Ovary (tissue), 3 donors: ENCODE measurements at regions not wholly inside any gene's neighbourhood (a gene's known extent, or its start where the extent isn't known, plus 50 kb on each side); places are given as distances from the start of the nearest gene placed in this dataset.

Source experiments
- EP300 ChIP-seq: sonication (generic); formaldehyde crosslinking; IDR thresholded peaks from one replicate; pipeline ENCODE4 v1.6.1; 2017; ENCODE audit warnings: antibody characterized with exemption
- POLR2A ChIP-seq: fragments of 450-650 bp; IDR thresholded peaks from one replicate; pipeline ENCODE4 v1.6.1; 2017; ENCODE audit warnings: antibody characterized with exemption, mild to moderate bottlenecking, moderate library complexity
- TF ChIP-seq, protein P1 (sequence below), 3 donors: fragments of 450-650 bp in 2 of 3; fragments of 200-600 bp in 1 of 3; IDR thresholded peaks; one replicate each; pipeline versions ENCODE4 v1.5.1 to v1.8.0; 2016 to 2022; ENCODE audit warnings: antibody characterized with exemption in 3 of 3, mild to moderate bottlenecking in 1 of 3
- donor health status: DM: no; HTN: no; CAD: no.

GRCh38 chr12:74018849-74019248, 518.8 kb upstream of the ATXN7L3B start:
- TF ChIP-seq, protein P1, sequence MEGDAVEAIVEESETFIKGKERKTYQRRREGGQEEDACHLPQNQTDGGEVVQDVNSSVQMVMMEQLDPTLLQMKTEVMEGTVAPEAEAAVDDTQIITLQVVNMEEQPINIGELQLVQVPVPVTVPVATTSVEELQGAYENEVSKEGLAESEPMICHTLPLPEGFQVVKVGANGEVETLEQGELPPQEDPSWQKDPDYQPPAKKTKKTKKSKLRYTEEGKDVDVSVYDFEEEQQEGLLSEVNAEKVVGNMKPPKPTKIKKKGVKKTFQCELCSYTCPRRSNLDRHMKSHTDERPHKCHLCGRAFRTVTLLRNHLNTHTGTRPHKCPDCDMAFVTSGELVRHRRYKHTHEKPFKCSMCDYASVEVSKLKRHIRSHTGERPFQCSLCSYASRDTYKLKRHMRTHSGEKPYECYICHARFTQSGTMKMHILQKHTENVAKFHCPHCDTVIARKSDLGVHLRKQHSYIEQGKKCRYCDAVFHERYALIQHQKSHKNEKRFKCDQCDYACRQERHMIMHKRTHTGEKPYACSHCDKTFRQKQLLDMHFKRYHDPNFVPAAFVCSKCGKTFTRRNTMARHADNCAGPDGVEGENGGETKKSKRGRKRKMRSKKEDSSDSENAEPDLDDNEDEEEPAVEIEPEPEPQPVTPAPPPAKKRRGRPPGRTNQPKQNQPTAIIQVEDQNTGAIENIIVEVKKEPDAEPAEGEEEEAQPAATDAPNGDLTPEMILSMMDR (IDR thresholded peaks at IDR 0.05) = no peak
- TF ChIP-seq POLR2A = no peak
- TF ChIP-seq EP300 = no peak
